ENCODE measurements at regions not wholly inside any gene's neighbourhood (a gene's known extent, or its start where the extent isn't known, plus 50 kb on each side); places are given as distances from the start of the nearest gene placed in this dataset.

DNA sequence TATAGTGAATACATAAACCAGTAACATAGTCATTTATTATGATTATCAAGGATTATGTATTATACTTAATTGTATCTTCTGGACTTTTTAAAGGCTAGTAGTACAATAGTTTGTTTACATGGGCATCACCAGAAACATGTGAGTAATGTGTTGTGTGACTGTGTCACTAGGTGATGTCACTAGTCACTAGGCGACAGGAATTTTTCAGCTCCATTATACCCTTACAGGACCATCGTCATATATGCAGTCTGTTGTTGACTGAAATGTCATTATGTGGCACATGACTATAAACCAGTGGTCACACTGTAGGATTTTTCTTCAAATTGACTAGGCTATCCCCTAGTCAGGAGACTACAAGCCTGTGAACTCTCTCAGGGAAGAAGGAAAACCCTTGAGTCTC is 86.5 kb upstream of the CENPW start:
- Mint-ChIP-seq H3K4me1 (no peaks in the 10 kb centered on the region), H3K27me3 (no peaks in the 10 kb centered on the region), H3K27ac (no peak overlapping the region), H3K36me3 (no peaks in the 10 kb centered on the region), H3K9me3 (peaks cover 2% of the 10 kb centered on the region), H3K4me3 (no peak overlapping the region)
- POLR2A ChIA-PET, result interaction anchor here (0.6 kb wide), 1 partner anchor 700 kb away, joined by 3 read pairs; no protein-coding TSS in a partner anchor
- DNase-seq (no peak), ATAC-seq (ENCODE audit: low read depth) (no peak)

DNA sequence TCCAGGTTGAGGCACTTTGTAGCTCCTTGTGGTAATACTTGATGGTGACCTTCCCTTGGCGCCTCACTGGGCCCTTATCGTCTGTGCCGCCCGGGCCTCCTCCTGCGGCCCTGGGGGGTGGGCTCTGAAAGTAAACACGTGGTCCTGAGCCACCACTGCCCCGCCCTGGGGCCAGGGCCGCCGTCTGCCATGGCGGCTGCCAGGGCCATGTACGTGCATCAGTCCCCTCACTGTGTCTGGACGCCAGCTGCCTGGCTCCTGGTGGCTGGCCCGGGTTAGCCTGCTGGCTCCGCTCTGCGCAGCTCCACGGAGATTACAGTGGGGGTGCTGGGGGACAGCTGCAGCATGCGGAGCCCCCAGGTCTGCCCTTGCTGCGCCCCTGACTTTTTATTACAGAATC is 81.8 kb upstream of the CENPW start:
- Mint-ChIP-seq H3K9me3 (peaks cover 14% of the 10 kb centered on the region), H3K27ac (no peak overlapping the region), H3K27me3 (no peaks in the 10 kb centered on the region), H3K4me1 (no peaks in the 10 kb centered on the region), H3K4me3 (no peak overlapping the region), H3K36me3 (no peaks in the 10 kb centered on the region)
- POLR2A ChIA-PET, result no interaction called here
- DNase-seq (no peak), ATAC-seq (ENCODE audit: low read depth) (no peak)

- H3K36me3 Mint-ChIP-seq, result no peaks in the 10 kb centered on the region
- ATAC-seq (ENCODE audit: low read depth) (no peak), DNase-seq (no peak)
- no peaks in the 10 kb centered on the region for H3K27me3 Mint-ChIP-seq
- peaks cover 12% of the 10 kb centered on the region for H3K9me3 Mint-ChIP-seq
- no peak overlapping the region for H3K4me3 Mint-ChIP-seq
- H3K4me1 Mint-ChIP-seq, result no peaks in the 10 kb centered on the region
- H3K27ac Mint-ChIP-seq, result no peak overlapping the region
- POLR2A ChIA-PET, result no interaction called here
These were observed 78.0 kb upstream of the CENPW start for GRCh38 chr6:126261792-126262421.

DNA sequence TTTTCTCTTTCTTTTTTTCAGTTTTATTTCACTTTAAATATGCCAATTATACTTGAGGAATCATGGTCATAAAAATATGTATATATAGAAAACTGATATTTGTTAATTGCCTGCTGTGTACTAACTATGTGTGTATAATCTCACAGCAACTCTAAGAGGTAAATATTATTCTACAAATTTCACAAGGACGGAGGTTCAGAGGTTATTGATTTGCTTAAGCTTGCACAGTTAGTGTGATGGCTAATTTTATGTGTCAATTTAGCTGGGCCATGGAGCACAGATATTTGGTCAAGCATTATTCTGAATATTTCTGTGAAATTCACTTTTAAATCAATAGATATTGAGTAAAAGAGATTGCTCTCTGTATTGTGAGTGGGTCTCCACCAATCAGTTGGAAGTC is 75.7 kb upstream of the CENPW start:
- H3K36me3 Mint-ChIP-seq, result no peaks in the 10 kb centered on the region
- no peaks in the 10 kb centered on the region for H3K4me1 Mint-ChIP-seq
- H3K27me3 Mint-ChIP-seq, result no peaks in the 10 kb centered on the region
- H3K9me3 Mint-ChIP-seq, result peaks cover 11% of the 10 kb centered on the region
- DNase-seq (no peak), ATAC-seq (ENCODE audit: low read depth) (no peak)
- H3K4me3 Mint-ChIP-seq, result no peak overlapping the region
- POLR2A ChIA-PET, result no interaction called here
- H3K27ac Mint-ChIP-seq, result no peak overlapping the region

- ATAC-seq (ENCODE audit: low read depth), result no peak
- no peaks in the 10 kb centered on the region for H3K27me3 Mint-ChIP-seq
- POLR2A ChIA-PET, result no interaction called here
These were observed 73.3 kb upstream of the CENPW start for GRCh38 chr6:126266664-126267063.

DNA sequence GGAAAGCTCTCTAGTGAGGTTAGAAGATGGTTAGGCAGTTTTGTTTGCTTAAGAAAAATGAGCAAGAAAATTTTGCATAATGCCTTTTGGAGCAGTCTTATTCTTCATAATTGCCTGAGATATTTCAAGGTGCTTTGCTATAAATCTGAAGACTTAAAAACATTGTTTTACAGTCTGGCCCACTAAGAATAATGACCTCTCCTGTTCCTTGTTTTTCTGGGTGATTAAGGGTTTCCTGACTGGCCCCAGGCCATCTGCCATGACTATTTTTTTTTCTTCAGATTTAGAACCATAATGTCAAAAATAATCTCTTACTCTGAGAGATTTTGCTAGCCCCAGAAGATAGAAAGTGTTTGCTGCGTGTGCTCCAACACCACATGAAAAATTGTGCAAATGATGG is 72.3 kb upstream of the CENPW start:
- H3K27me3 Mint-ChIP-seq, result no peaks in the 10 kb centered on the region
- no peaks in the 10 kb centered on the region for H3K36me3 Mint-ChIP-seq
- DNase-seq (no peak), ATAC-seq (ENCODE audit: low read depth) (no peak)
- no peak overlapping the region for H3K4me3 Mint-ChIP-seq
- POLR2A ChIA-PET, result no interaction called here
- no peaks in the 10 kb centered on the region for H3K4me1 Mint-ChIP-seq
- H3K9me3 Mint-ChIP-seq, result no peaks in the 10 kb centered on the region
- H3K27ac Mint-ChIP-seq, result no peak overlapping the region

More at GRCh38 chr6:126266664-126267063, 73.3 kb upstream of the CENPW start:
- DNase-seq, result no peak
- H3K4me3 Mint-ChIP-seq, result no peak overlapping the region
- H3K27ac Mint-ChIP-seq, result no peak overlapping the region
- no peaks in the 10 kb centered on the region for H3K36me3 Mint-ChIP-seq
- no peaks in the 10 kb centered on the region for H3K4me1 Mint-ChIP-seq
- H3K9me3 Mint-ChIP-seq, result peaks cover under 1% of the 10 kb centered on the region

- DNase-seq (no peak), ATAC-seq (ENCODE audit: low read depth) (no peak)
- Mint-ChIP-seq H3K9me3 (no peaks in the 10 kb centered on the region), H3K27ac (no peak overlapping the region), H3K4me1 (no peaks in the 10 kb centered on the region), H3K4me3 (no peak overlapping the region), H3K27me3 (no peaks in the 10 kb centered on the region), H3K36me3 (no peaks in the 10 kb centered on the region)
- POLR2A ChIA-PET, result no interaction called here
These were observed 71.8 kb upstream of the CENPW start for GRCh38 chr6:126268092-126268491.

GRCh38 chr6:126280287-126280686 is 59.6 kb upstream of the CENPW start:
- H3K4me3 Mint-ChIP-seq, result no peak overlapping the region
- H3K9me3 Mint-ChIP-seq, result no peaks in the 10 kb centered on the region
- H3K27me3 Mint-ChIP-seq, result peaks cover 4% of the 10 kb centered on the region
- DNase-seq (no peak), ATAC-seq (ENCODE audit: low read depth) (no peak)
- H3K27ac Mint-ChIP-seq, result no peak overlapping the region
- POLR2A ChIA-PET, result no interaction called here
- H3K4me1 Mint-ChIP-seq, result no peaks in the 10 kb centered on the region
- H3K36me3 Mint-ChIP-seq, result no peaks in the 10 kb centered on the region

- no peaks in the 10 kb centered on the region for H3K9me3 Mint-ChIP-seq
- H3K4me3 Mint-ChIP-seq, result no peak overlapping the region
- H3K27me3 Mint-ChIP-seq, result peaks cover 16% of the 10 kb centered on the region
- ATAC-seq (ENCODE audit: low read depth) (no peak), DNase-seq (no peak)
- no peak overlapping the region for H3K27ac Mint-ChIP-seq
- POLR2A ChIA-PET, result no interaction called here
- no peaks in the 10 kb centered on the region for H3K36me3 Mint-ChIP-seq
- H3K4me1 Mint-ChIP-seq, result no peaks in the 10 kb centered on the region
These were observed 54.0 kb upstream of the CENPW start for GRCh38 chr6:126285871-126286365.

All from activated naive CD8-positive, alpha-beta T cell treated with anti-CD3 and anti-CD28 coated beads, Interleukin-2, amount 10 ng/mL, durations not matched to agents 7 days and 5 days (primary cell).